Fibroblast of villous mesenchyme (primary cell): ENCODE measurements at regions not wholly inside any gene's neighbourhood (a gene's known extent, or its start where the extent isn't known, plus 50 kb on each side); places are given as distances from the start of the nearest gene placed in this dataset.

ENCODE experiments used
- DNase-seq: peaks from one replicate; pipeline ENCODE4 v3.0.0-alpha.2; 2010; ENCODE audit warnings: low read depth
- H3K4me3 ChIP-seq: 2 replicates; pipeline ENCODE4 v1.5.1; 2011; ENCODE audit warnings: low read depth, mild to moderate bottlenecking, low read length
- TF ChIP-seq, protein P1 (sequence below): IDR thresholded peaks from 2 replicates; pipeline ENCODE4 v1.5.1; 2012; ENCODE audit warnings: low read depth, mild to moderate bottlenecking, low read length; ENCODE audit not compliant: insufficient read depth

DNA sequence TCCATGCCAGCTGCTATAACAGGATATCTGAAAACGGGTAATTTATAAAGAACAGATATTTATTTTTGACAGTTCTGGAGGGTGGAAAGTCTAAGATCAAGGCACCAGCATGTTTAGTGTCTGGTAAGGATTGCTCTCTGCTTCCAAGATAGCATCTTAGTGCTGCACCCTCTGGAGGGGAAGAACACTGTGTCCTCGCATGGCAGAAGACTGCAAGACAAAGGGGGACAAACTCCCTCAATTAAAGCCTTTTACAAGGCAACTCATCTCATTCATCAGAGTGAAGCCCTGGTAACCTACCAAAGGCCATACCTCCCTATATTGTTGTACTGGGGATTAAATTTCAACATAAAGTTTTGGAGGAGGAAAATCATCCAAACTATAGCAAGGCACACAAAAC, 298.9 kb upstream of the EDIL3 start:
- no peak for DNase-seq
- TF ChIP-seq, protein P1, sequence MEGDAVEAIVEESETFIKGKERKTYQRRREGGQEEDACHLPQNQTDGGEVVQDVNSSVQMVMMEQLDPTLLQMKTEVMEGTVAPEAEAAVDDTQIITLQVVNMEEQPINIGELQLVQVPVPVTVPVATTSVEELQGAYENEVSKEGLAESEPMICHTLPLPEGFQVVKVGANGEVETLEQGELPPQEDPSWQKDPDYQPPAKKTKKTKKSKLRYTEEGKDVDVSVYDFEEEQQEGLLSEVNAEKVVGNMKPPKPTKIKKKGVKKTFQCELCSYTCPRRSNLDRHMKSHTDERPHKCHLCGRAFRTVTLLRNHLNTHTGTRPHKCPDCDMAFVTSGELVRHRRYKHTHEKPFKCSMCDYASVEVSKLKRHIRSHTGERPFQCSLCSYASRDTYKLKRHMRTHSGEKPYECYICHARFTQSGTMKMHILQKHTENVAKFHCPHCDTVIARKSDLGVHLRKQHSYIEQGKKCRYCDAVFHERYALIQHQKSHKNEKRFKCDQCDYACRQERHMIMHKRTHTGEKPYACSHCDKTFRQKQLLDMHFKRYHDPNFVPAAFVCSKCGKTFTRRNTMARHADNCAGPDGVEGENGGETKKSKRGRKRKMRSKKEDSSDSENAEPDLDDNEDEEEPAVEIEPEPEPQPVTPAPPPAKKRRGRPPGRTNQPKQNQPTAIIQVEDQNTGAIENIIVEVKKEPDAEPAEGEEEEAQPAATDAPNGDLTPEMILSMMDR = no peak
- H3K4me3 ChIP-seq = no peak overlapping the region

DNA sequence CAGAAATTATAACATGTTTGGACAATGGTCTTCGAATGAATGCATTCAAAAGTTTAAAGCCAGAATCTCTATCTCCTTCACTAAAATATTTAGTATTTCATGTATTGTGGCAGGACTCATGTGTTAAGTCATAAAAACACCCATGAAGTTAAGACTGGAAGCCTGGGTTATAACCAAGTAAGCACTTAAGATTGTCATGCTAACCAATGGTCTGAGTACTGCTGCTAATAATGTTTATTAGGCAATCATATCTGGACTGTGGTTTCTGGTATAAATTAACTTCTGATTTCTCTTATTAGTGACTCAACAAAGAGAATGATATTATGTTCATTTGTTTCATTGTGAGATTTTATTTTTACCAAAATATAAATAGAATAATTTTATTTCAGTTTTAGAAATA, 297.9 kb upstream of the EDIL3 start:
- DNase-seq = no peak
- TF ChIP-seq, protein P1 = no peak
- no peak overlapping the region for H3K4me3 ChIP-seq

DNA sequence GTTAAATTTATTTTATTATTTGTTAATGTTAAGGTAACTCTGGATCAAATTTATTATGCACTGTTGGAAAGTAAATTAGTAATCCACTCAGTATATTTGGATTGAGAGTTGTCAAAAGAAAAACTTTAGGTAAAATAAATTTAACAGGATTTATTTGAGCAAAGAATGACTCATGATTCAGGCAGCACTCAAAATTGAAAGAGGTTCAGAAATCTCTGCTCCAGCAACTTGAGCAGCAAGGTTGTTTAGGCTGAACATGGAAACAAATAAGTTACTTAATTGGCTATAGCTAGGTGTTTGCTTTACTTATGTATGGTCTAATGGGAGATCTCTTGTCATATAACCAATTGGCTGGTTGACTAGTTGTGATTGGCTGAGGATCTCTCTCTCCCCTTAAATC, 296.2 kb upstream of the EDIL3 start:
- H3K4me3 ChIP-seq = no peak overlapping the region
- TF ChIP-seq, protein P1 = no peak
- DNase-seq = no peak

DNA sequence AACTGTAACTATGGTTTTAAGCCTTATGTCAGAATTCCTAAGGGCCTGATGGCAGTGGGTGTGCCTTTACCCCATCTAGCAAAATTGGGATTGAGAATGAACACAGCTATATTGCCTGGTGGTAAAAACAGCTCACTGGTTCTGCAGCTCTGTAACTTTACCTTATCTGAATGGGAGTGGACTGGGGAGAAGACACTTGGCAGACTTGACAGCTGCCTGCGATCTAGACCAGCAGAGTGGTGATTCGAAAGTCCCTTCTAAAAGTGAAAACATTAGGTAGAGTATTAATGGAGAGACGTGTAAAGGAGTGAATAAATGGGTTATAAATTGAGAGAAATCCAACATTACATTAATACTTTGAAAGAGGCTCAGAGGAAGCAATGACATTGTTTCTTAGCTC, 289.1 kb upstream of the EDIL3 start:
- no peak for DNase-seq
- no peak overlapping the region for H3K4me3 ChIP-seq
- TF ChIP-seq, protein P1 = no peak

DNA sequence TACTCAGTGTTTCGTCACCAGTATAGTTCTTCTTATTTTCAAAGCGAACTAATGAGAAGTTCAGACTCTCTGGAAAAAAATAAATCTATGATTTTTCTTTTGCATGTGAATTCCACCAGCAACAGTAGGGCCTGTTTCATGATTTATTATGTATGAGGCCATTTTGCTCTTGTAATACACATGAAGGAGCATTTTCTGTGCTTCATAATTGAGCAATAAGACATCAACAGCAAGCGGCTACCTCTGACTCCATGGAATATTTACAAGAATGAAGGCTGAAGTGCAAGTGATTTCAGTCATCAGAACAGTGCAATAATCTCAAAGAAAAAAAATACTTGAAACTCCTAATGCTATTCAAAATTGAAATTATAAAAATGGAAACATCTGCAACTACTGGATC, 282.9 kb upstream of the EDIL3 start:
- H3K4me3 ChIP-seq = no peak overlapping the region
- DNase-seq = no peak
- TF ChIP-seq, protein P1 = no peak

DNA sequence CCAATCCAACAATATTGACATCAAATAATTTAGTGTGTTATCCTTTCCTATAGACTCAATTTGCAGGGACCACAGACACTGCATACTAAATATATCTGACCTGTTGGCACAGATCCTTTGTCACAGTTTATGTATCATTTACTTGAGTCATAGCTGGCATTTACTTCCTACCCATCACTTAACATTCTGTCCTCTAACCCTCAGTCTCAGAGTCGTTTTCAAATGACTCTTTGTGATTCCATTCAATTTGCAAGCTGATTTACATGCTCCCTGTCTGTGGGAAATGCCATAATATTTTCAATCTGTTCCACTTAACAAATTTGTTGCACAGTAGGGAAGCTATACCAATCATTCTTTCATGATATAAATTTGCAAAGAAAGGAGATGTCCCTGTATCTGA, 265.7 kb upstream of the EDIL3 start:
- DNase-seq = no peak
- H3K4me3 ChIP-seq = no peak overlapping the region
- TF ChIP-seq, protein P1 = no peak

DNA sequence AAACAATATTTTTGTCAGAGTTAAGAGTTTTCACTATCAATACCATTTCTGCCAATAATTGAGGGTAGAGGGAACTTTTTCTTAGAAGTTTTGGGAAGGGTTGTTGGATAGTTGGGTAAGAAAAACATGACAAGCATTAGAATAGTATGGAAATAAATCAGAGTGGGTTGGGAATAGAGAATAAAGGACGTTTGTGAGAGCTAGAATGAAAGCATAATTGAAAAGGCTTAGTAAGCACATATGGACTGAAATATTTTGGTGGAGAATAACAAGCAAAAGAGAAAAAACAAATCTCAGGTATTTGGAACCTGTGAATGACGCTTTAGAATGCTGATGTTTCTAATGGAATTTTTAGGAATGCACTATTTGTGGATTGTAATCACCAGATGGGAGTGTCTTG, 262.9 kb upstream of the EDIL3 start:
- TF ChIP-seq, protein P1 = no peak
- H3K4me3 ChIP-seq = no peak overlapping the region
- DNase-seq = no peak
